HG02763 (cell line): ENCODE measurements at regions not wholly inside any gene's neighbourhood (a gene's known extent, or its start where the extent isn't known, plus 50 kb on each side); places are given as distances from the start of the nearest gene placed in this dataset.
"Not testable (repeated sequence)": the region's sequence is repeated elsewhere in the genome, so short reads cannot be mapped to it uniquely, and the experiment has no call there.

ENCODE experiments used
- ATAC-seq: cut with Tn5 transposase; IDR thresholded peaks from one replicate; pipeline ENCODE4 v1.9.1; 2021; ENCODE audit warnings: mild to moderate bottlenecking, moderate library complexity; ENCODE audit not compliant: unreplicated experiment

GRCh38 chr2:234251326-234252271 lies 201.1 kb downstream of the SPP2 start:
- no peak for ATAC-seq

GRCh38 chr2:234250926-234251325 lies 200.4 kb downstream of the SPP2 start:
- ATAC-seq = no peak

- no peak for ATAC-seq
These were observed 199.4 kb downstream of the SPP2 start for GRCh38 chr2:234249873-234250272.

DNA sequence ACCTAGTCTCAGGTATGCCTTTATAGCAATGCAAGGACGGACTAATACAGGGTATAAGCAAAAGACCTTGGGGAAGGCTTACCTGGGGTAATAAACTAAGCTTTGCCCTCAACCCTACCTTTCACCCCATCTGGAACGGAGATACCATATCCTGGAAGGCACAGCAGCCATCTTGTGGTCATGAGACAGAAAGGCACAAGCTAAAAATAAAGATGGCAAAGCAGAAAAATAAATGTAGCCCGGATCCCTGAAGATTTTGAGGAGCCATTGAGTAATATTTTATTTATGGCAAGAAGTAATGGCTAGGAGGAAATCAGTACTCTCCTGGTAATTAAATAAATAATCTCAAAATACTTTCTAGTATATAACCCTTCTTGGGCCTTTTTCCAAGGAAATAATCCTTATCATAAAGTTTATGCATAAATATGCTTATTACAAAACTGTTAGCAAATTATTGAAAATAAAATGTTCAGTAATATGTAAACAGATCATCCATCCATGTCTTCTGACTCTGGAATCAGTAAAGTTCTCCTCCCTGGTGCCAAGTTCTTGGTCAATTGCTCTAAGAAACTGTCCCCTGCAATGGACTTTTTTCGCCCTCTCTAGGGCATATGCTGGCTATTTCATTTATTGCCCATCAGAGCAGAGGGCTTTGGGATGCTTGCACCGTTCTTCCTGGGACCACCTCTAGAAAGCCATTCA lies 198.7 kb downstream of the SPP2 start:
- ATAC-seq = no peak

DNA sequence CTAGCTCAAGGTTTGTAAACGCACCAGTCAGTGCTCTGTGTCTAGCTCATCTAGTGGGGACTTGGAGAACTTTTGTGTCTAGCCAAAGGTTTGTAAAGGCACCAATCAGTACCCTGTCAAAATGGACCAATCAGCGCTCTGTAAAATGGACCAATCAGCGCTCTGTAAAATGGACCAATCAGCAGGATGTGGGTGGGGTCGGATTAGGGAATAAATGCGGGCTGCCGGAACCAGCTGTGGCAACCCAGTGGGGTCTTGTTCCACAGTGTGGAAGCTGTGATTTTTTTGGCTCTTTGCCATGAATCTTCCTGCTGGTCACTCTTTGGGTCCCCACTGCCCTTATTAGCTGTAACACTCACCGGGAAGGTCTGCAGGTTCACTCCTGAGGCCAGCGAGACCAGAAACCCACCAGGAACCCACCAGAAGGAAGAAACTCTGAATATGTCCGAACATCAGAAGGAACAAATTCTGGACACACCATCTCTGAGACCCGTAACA lies 197.8 kb downstream of the SPP2 start:
- not testable (repeated sequence) for ATAC-seq

DNA sequence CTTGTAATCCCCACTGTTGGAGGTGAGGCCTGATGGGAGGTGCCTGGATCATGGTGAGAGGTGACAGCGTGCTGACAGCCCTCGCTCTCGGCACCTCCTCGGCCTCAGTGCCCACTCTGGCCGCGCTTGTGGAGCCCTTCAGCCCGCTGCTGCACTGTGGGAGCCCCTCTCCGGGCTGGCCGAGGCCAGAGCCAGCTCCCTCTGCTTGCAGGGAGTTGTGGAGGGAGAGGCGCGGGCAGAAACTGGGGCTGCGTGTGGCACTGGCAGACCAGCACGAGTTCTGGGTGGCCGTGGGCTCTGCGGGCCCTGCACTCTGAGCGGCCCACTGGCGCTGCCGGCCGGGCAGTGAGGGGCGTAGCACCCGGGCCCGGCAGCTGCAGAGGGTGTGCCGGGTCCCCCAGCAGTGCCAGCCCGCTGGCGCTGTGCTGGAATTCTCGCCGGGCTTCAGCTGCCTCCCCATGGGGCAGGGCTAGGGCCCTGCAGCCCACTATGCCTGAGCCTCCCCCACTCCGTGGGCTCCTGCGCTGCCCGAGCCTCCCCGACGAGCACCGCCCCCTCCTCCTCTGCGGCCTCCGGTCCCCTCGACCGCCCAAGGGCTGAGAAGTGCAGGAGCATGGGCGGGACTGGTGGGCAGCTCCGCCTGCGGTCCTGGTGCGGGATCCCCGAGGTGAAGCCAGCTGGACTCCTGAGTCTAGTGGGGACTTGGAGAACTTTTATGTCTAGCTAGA lies 197.1 kb downstream of the SPP2 start:
- ATAC-seq = no peak

DNA sequence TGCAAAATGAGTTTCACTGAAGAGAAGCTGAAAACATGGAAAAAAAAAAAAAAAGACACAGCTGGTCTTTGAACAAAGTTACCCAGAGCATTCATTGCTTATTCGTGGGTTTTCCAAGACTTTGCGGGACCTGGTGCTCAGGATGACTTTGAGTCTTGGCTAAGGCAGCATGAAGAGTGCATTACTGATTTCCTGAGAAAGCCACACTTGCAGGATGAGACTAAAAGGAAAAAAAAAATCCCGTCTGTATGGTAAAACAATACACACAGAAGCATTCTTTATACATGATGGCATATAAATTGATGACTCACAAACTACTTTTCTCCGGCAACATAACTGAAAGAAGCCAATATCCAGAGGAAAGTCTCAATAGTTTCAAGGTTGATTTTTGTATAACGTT lies 195.4 kb downstream of the SPP2 start:
- ATAC-seq = no peak

DNA sequence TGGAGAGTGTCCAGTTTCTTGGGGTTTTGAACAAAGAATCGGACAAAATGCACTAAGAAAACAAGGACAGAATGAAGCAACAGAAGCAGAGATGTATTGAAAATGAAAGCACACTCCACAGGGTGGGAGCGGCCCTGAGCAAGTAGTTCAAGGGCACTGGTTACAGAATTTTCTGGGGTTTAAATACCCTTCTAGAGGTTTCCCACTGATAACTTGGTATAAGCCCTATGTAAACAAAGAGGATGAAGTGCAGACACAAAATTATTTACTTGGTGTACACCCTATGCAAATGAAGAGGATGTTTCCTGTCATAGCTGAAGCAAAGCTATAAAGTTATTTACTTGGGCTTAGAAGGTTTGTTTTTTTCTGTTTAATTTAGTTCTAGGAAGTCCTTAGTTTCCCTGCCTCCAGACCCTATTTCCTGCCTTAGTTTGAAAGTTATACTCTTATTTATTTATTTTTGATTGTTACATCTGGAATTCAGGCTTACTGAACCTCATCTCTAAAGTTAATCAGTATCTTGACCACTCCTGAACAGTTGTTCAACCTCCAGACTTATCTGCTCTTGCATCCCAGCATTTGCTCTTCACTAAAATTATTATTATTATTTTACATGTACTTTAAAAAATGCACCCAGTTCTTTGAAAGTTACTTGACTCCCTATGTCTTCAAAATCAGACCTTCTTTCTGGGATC lies 193.5 kb downstream of the SPP2 start:
- no peak for ATAC-seq

GRCh38 chr2:234242459-234242836 lies 191.9 kb downstream of the SPP2 start:
- no peak for ATAC-seq

DNA sequence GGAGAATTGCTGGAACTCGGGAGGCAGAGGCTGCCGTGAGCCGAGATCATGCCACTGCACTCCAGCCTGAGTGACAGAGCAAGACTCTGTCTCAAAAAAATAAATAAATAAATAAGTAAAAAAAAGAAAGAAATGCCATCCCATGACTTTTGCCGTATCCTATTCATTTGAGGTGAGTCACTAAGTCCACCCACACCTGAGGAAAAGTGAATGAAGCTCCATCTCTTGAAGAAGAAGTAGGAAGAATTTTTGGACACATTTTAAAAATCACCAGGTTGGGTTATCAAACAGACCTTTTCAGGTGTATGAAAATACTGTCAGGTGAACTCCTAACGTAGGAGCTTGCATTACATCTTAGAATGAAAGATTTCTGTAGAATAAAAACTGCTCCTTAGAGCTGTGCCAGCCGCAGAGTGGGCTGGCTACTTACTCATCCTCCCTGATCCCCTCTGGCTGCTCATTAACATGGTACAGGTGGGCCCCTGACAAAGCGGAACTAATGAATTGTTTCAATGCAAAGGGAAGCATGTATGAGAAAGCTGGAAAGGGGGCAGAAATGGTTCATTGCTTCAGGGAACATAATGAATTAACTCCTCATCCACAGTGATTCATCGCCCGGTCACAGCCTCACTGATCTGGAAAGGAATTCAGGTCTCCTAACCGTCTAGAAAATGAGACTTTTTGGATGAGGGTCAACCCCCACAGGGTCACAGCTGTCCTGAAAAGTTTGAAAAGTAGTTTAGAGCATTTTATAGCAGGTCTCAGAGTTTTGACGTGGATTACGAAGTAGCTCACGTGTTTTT lies 191.4 kb downstream of the SPP2 start:
- ATAC-seq = no peak

DNA sequence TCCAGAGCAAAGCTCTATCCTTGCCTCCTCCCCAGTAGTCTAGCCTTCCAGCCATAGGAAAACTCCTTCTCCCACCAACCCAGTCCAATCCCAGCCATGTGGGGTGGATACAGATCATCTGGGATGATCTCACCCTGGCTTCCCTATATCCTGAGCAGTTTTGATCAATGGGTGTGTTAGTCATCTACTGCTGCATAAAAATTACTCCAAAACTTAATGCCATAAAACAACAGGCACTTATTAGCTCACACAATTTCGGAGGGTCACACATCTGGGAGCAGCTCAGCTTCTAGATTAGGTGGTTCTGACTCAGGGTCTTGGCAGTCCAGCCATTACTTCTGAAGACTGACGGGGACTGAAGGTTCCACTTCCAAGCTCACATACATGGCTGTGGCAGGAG lies 190.4 kb downstream of the SPP2 start:
- no peak for ATAC-seq

- no peak for ATAC-seq
These were observed 184.7 kb downstream of the SPP2 start for GRCh38 chr2:234235191-234235590.

DNA sequence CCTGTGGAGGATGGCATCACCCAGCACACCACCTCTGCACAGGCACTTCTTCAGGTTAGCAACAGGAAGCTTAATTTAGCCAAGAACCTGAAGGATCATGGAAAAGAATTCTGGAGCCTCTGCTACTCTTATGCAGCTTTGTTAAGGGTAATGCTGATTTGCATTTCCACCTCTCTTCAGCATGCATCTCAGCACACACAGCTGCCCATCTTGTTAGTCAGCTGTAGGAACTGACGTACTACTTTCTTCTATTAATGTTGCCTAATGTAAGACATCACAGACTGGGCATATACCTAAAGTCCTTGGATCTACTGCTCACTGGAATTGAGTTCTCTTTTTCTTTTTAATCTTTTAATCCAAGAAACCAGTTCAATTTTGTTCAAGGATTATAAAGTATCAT lies 181.0 kb downstream of the SPP2 start:
- ATAC-seq = no peak

DNA sequence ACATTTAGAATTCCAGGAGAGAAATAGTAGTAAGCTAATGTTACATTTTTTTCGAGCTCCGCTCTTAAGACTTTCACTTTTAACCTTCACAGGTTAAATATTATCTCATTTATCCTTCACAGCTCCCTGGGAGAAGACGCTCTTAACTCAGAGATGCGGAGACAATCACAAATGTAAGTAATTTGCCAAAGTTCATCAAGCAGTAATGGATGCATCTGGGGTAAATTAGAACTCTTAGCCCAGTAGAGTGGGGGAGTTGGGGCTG lies 168.5 kb downstream of the SPP2 start:
- no peak for ATAC-seq

DNA sequence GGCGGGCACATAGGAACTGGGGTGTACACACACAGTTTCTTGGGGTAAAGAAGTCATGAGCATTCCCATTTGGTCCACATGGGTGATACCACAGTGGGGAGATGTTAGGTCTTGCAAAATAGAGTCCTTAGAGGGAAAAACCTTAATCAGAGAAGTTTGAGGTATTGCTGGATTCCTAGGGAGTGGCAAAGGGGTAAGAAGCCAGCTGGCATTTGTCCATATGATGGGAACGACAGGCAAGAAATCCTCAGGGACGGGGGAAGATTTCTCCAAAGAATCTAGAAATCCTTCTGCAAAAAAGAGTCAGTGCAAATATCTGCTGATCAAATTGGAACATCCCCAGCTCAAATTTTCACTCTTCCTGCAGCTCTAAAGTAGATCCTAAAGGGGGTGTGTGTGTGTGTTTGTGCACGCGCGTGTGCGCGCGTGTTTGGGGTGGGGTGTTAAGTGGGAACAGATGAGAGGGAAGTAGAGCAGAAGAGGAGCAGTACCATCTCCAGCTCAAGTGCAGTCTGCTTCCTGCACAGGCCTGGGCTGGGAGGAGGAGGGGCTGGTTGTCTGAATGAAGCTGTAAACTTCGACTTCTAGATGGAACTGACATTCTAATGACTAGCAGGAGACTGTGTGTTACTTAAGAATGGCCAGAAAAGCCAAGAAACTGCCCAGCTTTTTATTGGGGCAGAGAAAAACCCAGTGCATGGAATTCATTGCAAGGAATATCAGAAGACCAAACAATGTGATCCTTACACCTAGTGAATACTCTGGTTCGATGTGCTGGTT lies 168.0 kb downstream of the SPP2 start:
- ATAC-seq = no peak

- ATAC-seq = no peak
These were observed 162.0 kb downstream of the SPP2 start for GRCh38 chr2:234212534-234212933.

- no peak for ATAC-seq
These were observed 161.3 kb downstream of the SPP2 start for GRCh38 chr2:234211797-234212196.

- no peak for ATAC-seq
These were observed 156.2 kb downstream of the SPP2 start for GRCh38 chr2:234206738-234207137.

- ATAC-seq = no peak
These were observed 154.0 kb downstream of the SPP2 start for GRCh38 chr2:234204480-234204879.
